ENCODE measurements at regions not wholly inside any gene's neighbourhood (a gene's known extent, or its start where the extent isn't known, plus 50 kb on each side); places are given as distances from the start of the nearest gene placed in this dataset.

DNA sequence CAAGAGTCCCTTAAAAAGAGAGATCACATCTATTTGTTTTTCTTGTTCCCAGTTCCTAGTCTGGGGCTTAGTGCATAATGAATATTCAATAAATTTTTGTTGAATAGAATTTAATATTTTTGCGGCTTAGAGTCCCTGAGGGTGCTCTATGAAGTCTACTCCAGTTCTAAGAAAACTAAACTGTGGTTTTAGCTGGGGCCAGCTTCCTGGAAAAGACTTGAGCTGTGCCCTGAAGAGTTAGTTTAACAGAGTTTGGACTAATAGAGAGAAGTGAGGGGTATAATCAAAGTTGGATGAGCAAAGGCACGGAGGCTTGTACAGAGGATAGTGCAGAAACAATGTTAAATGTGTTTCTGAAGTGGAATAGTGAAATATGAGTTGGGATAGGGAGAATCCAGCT, 168.9 kb downstream of the FASLG start (continued):
- TF ChIP-seq, protein P1, sequence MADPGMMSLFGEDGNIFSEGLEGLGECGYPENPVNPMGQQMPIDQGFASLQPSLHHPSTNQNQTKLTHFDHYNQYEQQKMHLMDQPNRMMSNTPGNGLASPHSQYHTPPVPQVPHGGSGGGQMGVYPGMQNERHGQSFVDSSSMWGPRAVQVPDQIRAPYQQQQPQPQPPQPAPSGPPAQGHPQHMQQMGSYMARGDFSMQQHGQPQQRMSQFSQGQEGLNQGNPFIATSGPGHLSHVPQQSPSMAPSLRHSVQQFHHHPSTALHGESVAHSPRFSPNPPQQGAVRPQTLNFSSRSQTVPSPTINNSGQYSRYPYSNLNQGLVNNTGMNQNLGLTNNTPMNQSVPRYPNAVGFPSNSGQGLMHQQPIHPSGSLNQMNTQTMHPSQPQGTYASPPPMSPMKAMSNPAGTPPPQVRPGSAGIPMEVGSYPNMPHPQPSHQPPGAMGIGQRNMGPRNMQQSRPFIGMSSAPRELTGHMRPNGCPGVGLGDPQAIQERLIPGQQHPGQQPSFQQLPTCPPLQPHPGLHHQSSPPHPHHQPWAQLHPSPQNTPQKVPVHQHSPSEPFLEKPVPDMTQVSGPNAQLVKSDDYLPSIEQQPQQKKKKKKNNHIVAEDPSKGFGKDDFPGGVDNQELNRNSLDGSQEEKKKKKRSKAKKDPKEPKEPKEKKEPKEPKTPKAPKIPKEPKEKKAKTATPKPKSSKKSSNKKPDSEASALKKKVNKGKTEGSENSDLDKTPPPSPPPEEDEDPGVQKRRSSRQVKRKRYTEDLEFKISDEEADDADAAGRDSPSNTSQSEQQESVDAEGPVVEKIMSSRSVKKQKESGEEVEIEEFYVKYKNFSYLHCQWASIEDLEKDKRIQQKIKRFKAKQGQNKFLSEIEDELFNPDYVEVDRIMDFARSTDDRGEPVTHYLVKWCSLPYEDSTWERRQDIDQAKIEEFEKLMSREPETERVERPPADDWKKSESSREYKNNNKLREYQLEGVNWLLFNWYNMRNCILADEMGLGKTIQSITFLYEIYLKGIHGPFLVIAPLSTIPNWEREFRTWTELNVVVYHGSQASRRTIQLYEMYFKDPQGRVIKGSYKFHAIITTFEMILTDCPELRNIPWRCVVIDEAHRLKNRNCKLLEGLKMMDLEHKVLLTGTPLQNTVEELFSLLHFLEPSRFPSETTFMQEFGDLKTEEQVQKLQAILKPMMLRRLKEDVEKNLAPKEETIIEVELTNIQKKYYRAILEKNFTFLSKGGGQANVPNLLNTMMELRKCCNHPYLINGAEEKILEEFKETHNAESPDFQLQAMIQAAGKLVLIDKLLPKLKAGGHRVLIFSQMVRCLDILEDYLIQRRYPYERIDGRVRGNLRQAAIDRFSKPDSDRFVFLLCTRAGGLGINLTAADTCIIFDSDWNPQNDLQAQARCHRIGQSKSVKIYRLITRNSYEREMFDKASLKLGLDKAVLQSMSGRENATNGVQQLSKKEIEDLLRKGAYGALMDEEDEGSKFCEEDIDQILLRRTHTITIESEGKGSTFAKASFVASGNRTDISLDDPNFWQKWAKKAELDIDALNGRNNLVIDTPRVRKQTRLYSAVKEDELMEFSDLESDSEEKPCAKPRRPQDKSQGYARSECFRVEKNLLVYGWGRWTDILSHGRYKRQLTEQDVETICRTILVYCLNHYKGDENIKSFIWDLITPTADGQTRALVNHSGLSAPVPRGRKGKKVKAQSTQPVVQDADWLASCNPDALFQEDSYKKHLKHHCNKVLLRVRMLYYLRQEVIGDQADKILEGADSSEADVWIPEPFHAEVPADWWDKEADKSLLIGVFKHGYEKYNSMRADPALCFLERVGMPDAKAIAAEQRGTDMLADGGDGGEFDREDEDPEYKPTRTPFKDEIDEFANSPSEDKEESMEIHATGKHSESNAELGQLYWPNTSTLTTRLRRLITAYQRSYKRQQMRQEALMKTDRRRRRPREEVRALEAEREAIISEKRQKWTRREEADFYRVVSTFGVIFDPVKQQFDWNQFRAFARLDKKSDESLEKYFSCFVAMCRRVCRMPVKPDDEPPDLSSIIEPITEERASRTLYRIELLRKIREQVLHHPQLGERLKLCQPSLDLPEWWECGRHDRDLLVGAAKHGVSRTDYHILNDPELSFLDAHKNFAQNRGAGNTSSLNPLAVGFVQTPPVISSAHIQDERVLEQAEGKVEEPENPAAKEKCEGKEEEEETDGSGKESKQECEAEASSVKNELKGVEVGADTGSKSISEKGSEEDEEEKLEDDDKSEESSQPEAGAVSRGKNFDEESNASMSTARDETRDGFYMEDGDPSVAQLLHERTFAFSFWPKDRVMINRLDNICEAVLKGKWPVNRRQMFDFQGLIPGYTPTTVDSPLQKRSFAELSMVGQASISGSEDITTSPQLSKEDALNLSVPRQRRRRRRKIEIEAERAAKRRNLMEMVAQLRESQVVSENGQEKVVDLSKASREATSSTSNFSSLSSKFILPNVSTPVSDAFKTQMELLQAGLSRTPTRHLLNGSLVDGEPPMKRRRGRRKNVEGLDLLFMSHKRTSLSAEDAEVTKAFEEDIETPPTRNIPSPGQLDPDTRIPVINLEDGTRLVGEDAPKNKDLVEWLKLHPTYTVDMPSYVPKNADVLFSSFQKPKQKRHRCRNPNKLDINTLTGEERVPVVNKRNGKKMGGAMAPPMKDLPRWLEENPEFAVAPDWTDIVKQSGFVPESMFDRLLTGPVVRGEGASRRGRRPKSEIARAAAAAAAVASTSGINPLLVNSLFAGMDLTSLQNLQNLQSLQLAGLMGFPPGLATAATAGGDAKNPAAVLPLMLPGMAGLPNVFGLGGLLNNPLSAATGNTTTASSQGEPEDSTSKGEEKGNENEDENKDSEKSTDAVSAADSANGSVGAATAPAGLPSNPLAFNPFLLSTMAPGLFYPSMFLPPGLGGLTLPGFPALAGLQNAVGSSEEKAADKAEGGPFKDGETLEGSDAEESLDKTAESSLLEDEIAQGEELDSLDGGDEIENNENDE (IDR thresholded peaks at IDR 0.05; ENCODE audit: insufficient replicate concordance, low read length), result no peak
- TF ChIP-seq TEAD4 (IDR thresholded peaks at IDR 0.05; ENCODE audit: low read depth, low read length) (no peak), KDM4A (IDR thresholded peaks at IDR 0.05; ENCODE audit: low read depth, low read length, severe bottlenecking) (no peak), KDM1A (IDR thresholded peaks at IDR 0.05; ENCODE audit: borderline replicate concordance, low read length) (no peak), TAF7 (optimal IDR thresholded peaks at IDR 0.05; ENCODE audit: borderline replicate concordance, low read depth, low read length) (no peak), CHD1 (IDR thresholded peaks at IDR 0.05; ENCODE audit: low read depth, low read length) (no peak), YY1 (IDR thresholded peaks at IDR 0.05; ENCODE audit: low read depth, low read length) (no peak), FOSL1 (IDR thresholded peaks at IDR 0.05; ENCODE audit: insufficient read depth, low read depth, low read length) (no peak), EZH2 (IDR thresholded peaks at IDR 0.05; ENCODE audit: low read depth, low read length, severe bottlenecking) (no peak)

All from H1 (cell line).